Ishikawa (cell line): ENCODE measurements at regions not wholly inside any gene's neighbourhood (a gene's known extent, or its start where the extent isn't known, plus 50 kb on each side); places are given as distances from the start of the nearest gene placed in this dataset.

Experiments
- CEBPB ChIP-seq: IDR thresholded peaks from 2 replicates; pipeline ENCODE4 v1.6.1; 2012
- CREB1 ChIP-seq: IDR thresholded peaks from 2 replicates; pipeline ENCODE4 v1.6.1; 2012; ENCODE audit warnings: low read depth
- EGR1 ChIP-seq: IDR thresholded peaks from 2 replicates; pipeline ENCODE4 v1.6.1; 2012
- EP300 ChIP-seq: IDR thresholded peaks from 2 replicates; pipeline ENCODE4 v1.6.1; 2012; ENCODE audit warnings: borderline replicate concordance
- FOXM1 ChIP-seq: IDR thresholded peaks from 2 replicates; pipeline ENCODE4 v1.6.1; 2012; ENCODE audit warnings: low read depth, borderline replicate concordance
- MAX ChIP-seq: IDR thresholded peaks from 2 replicates; pipeline ENCODE4 v1.6.1; 2012
- NFIC ChIP-seq: IDR thresholded peaks from 2 replicates; pipeline ENCODE4 v1.6.1; 2012
- RAD21 ChIP-seq: IDR thresholded peaks from 2 replicates; pipeline ENCODE4 v1.6.1; 2012; ENCODE audit warnings: low read depth
- REST ChIP-seq: IDR thresholded peaks from 2 replicates; pipeline ENCODE4 v1.6.1; 2012; ENCODE audit warnings: low read depth, mild to moderate bottlenecking
- TAF1 ChIP-seq: IDR thresholded peaks from 2 replicates; pipeline ENCODE4 v1.6.1; 2012; ENCODE audit warnings: low read depth, mild to moderate bottlenecking
- TCF12 ChIP-seq: IDR thresholded peaks from 2 replicates; pipeline ENCODE4 v1.6.1; 2012; ENCODE audit warnings: low read depth
- USF1 ChIP-seq: IDR thresholded peaks from 2 replicates; pipeline ENCODE4 v1.6.1; 2012
- YY1 ChIP-seq: IDR thresholded peaks from 2 replicates; pipeline ENCODE4 v1.6.1; 2012; ENCODE audit warnings: low read depth
- ZBTB7A ChIP-seq: IDR thresholded peaks from 2 replicates; pipeline ENCODE4 v1.6.1; 2012; ENCODE audit warnings: low read depth

- TF ChIP-seq USF1 (no peak), REST (no peak), TAF1 (no peak), YY1 (no peak), RAD21 (no peak), FOXM1 (no peak), CREB1 (no peak), EGR1 (no peak), NFIC (no peak), CEBPB (no peak), MAX (no peak)
These were observed 147.9 kb downstream of the UNC5CL start for GRCh38 chr6:40891131-40891530.

GRCh38 chr6:40889137-40889832 is 149.7 kb downstream of the UNC5CL start:
- no peak for TF ChIP-seq MAX
- no peak for TF ChIP-seq EP300
- no peak for TF ChIP-seq CREB1
- no peak for TF ChIP-seq REST
- no peak for TF ChIP-seq EGR1
- TF ChIP-seq NFIC: no peak

GRCh38 chr6:40888456-40888990 is 150.5 kb downstream of the UNC5CL start:
- no peak for TF ChIP-seq YY1
- no peak for TF ChIP-seq RAD21
- no peak for TF ChIP-seq EGR1
- no peak for TF ChIP-seq CEBPB
- TF ChIP-seq ZBTB7A: no peak

- no peak for TF ChIP-seq CEBPB
- no peak for TF ChIP-seq TAF1
- no peak for TF ChIP-seq EP300
- no peak for TF ChIP-seq TCF12
- no peak for TF ChIP-seq REST
- no peak for TF ChIP-seq NFIC
- no peak for TF ChIP-seq RAD21
- no peak for TF ChIP-seq MAX
- TF ChIP-seq EGR1: no peak
- TF ChIP-seq ZBTB7A: no peak
- no peak for TF ChIP-seq YY1
- no peak for TF ChIP-seq FOXM1
- no peak for TF ChIP-seq CREB1
These were observed 151.2 kb downstream of the UNC5CL start for GRCh38 chr6:40887792-40888340.
